HL-60/S4 treated with retinoic acid at 250 ng/mL for 4 days and 3 days (cell line): ENCODE measurements at regions not wholly inside any gene's neighbourhood (a gene's known extent, or its start where the extent isn't known, plus 50 kb on each side); places are given as distances from the start of the nearest gene placed in this dataset.

Experiments used
- in situ Hi-C: fragments of 300-500 bp; cut with MboI; formaldehyde crosslinking; loops from 2 replicates; pipeline ENCODE4 v1.7.0; 2022; ENCODE audit warnings: low sequenced_read_pairs

DNA sequence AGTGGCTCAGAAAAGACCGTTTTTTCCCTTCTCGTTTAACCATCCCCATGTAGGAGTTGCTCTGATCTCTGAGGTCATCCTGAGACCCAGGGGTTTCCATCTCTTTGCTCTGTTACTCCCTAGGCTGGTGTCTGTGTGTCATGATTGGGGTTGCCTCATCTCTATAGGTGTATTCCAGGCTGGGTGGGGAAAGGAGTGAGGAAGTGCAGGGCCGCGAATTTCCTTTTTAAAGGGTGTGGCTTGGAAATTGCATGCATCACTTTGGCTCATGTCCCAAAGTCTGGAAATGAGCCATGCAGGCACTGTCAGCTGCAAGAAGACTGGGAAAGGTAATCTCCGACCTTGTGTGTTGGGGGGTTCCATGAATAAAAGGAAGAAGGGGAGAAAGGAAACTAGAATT is 201.9 kb downstream of the AACS start:
- in situ Hi-C loops: no loop called here

DNA sequence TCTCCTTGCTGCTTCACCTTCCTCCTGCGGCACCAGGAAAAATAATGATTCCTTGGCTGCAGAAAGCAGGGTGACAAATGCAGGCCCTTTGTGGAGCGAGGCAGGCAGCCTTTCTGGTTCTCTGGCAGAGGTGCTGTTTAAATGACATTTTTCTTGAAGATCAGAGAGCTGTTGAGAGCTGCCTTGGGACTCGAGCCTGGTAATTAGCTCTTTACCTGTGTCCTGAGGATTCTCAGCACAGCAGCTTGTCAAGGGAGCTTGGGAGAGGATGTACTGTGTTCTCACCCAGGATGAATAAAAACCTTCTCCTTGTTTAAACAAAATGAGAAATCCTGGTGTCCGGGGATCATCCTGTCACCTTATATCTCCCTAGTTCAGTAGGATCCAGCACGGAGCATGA is 204.0 kb downstream of the AACS start:
- in situ Hi-C loops: no loop called here

DNA sequence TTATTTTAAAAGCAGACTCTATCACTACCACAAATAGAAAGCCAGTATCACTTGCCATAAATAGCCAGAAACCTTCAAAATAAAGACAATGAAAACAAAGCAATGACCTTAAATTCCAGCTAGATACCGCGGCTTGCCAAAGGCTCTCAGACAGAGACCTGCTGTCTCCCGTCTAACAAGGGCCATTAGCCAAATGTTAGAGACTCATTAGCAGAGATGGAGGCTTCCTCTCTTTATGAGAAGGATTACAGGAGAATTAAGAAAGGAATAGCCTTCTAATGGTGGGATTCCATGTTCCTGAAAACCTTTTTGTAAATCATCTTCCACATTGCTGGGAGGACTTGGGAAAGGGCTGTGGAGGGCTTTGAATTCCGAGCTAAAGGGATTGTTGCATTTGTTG is 206.7 kb downstream of the AACS start:
- in situ Hi-C loops: no loop called here

DNA sequence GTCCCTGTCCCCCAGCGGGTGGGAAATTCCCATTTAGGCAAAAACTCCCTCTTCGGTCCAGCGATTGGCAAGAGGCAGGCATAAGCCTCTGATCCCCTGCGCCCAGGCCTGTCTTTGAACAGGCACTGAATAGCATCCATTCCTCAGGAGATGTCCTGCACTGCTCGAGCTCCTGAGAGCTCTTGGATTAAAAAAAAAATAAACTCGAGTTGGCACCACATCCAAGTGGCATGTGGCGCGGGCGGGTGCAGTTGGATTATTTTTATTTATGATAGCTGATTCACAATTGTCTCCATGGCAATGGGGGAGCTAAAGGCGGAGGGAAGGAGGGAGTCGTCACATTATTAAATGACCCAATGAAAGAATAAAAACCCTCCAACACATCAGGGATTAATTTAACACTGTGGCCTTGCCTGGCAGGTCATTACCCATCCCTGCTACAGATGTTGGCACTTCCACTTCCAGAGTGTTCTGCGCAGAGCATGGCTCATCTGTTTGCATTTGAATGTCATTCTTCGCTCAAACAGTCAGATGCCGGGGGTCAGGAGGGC is 207.2 kb downstream of the AACS start:
- in situ Hi-C loops: no loop called here

DNA sequence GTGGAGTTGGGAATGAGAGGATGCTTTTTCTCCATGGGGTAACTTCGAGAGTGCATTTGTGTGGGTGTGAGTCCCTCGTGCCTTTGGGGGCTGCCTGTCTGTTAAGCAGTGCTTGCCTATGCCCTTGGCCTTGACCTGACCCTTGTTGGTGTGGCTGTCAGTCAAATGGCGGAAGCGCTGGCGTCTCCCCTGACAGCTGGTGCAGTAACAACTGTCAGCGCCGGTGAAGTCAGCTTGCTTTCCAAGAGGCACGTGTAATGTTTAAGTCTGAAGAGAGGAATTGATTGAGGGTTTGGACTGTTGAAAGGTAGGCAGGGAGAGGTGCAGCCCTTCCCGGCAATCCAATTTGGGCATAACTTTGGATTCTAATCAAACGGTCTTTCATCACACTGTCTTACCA is 211.3 kb downstream of the AACS start:
- in situ Hi-C loops: no loop called here

DNA sequence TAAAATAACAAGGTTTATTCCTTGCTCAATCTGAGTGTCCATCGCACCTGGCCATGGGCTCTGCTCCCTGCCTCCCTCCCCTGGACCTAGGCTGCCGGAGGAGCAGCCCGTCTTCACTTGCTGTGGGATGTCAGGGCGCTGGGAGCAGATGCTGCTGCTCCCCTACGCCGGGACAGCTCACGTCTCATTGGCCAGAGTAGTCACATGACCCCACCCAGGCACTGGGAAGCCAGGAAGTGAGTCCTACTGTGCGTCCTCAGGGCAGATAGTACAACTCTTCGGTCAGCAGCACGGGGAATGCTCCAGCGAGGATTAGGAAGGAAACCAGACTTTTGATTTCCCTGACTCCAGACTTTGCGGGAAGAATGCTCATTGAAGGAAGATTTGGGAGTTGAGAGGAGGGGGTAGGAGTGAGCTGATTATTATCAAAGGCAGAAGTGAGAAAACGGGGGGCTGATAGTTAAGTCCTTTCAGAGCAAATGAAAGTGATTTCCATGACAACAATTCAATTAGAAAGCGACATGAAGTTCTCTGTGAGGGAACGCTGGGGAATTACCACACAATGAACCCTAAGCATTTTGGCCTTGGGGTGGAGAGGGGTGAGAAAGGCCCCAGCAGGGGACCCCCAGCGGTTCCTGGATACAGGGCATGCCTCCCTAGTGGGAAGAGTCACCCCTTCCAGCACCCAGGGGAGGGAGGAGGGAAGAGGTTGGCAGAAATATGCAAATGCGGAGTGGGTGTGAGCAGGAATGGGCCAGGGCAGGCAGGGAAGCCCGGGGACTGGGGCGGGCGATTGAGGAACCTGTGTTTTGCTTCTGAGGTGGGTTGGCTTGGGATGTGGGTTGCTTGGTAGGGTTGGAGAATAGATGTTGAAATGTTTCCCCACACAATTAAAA is 215.5 kb downstream of the AACS start:
- in situ Hi-C loops: no loop called here

DNA sequence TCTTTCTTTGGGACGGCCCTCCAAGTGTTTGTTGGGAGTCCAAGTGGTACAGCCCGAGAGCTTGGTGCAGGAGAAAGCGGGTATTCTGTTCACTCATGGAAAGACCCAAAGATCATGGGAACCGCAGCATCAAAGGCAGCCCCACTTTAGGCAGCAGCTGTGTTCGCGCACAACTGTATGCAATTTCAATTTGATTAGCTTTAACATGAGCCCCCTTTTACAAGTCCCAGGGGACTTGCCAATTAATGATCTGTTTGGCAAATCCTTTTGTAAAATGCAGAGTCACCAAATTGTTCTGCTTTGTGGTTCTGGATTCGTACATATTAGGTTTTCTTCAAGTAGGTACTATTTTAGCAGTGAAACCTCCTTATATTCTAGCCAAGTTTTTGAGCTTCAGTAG is 217.7 kb downstream of the AACS start:
- in situ Hi-C loops: no loop called here

DNA sequence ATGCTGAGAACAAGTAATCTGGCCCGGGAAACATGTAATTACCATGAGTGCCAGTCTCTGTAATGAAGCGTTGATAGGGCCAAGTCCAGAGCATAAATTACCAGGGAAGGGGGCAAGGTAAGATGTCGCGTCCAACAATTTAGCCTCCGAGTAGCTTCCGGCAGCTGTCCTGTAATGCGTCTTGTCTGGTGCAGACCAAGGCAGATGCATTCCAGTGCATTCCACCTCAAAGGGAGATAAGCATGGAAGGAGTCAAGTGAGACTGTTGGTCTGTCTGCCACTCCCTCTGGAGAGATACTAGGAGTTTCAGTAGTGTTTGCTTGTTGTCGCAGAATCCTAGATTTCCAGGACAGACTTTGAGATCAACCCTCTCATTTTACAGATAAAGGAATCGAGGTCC is 218.3 kb downstream of the AACS start:
- in situ Hi-C loops: no loop called here

DNA sequence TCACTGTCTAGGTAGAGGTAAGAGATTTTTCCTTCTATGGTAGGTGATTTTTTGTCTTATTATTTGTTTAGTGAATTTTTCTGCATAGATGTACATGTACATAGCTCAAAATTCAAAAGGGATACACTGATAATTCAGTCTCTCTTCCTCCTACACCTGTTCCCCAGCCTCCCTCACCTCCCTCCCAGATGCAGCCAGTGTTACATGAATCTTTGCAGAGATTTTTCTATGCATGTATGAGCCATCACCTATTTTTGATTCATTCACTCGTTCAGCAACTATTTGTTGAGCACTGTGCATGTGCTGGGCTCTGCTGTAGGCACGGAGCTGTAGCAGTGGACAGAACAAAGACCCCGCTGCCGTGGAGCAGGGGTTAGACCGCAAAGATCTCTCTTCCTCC is 218.9 kb downstream of the AACS start:
- in situ Hi-C loops: no loop called here

DNA sequence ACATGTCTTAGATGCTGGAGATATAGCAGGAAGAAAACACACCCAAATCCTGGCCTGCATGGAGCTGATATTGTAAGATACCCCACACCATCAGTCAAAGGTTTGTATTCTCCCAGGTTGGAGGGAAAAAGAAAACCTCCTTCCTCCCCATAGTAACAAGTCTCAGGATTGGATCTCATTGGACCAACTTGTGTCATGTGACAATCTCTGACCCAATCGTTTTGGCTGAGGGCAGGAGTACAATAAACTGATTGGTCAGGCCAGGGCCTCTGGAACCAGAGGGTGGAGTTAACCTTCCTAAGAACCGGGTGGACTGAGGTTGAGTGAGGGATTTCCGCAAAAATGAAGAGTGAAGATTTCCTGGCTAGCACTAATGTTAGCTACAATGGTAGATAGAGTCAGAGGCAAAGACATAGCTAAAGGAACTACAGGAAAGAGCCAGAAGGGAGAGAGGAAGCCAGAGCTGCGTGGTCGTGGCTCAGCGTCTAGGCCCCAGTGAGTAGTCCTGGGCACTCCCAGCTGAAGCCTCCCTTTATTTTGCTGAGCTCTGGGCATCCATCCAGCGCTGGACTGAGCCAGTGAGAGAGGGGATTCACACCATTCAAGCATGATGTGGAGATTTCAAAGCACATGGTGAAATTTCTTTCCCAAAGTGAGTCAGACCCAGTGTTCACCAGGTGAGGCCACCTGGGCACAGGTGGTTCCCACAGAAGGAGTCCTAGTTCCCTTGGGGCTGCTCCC is 219.9 kb downstream of the AACS start:
- in situ Hi-C loops: no loop called here

DNA sequence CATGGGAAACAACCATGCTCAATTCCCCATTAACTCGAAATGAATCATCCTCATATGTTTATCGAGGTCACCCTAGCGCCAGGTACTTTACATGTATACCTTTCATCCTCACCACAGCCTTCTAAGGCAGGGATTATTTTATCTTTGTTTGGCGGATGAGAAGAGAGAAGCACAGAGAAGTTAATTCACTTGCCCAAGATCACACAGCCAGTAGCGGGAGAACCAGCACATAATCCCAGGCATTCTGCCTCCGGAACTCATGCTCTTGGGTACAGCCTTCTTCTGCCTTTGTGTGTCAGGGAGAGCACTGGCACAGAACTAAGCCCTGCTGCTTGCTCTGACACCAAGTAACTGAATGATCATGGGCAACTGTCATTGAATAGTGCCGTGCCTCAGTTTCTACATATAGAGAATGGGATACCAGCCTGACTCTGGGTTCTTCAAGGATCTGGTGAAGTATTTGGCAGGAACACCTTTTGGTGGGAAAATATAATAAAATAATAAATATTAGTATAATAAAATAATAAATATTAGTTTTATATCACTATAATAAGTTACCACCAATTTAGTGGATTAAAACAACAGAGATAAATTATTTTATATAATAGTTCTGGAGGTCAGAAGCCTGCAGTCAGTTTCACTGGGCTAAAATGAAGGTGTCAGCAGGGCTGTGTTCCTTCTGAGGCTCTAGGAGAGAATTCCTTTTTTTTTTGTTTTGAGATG is 220.9 kb downstream of the AACS start:
- in situ Hi-C loops: no loop called here

DNA sequence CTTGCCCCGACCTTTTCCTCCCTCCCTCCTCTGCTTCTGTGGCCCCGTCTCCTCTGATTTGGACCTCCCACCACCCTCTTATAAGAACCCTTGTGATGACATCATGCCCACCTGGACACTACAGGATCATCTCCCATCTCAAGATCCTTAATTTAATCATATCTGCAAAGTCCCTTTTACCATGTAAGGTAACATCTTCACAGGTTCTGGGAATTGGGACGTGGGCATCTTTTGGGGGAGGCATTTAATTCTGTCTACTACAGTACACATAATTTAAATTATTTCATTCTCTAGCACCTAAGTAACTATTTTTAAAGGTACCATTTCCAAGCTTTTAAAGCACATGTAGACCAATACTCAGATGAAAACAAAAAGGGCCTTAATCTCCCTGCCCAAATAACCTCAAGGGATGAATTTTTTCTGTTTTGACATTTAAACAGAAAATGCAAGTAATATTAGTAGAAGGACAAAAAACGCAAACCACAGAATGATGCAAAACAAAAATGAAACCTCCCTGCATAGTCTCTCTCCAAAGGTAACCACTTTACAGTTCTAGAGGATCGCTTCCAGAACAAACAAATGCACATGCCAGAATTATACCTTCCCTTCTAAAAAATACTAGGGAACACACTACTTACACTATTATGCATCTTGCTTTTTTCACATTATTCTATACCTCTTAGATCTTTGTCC is 222.1 kb downstream of the AACS start:
- in situ Hi-C loops: no loop called here

DNA sequence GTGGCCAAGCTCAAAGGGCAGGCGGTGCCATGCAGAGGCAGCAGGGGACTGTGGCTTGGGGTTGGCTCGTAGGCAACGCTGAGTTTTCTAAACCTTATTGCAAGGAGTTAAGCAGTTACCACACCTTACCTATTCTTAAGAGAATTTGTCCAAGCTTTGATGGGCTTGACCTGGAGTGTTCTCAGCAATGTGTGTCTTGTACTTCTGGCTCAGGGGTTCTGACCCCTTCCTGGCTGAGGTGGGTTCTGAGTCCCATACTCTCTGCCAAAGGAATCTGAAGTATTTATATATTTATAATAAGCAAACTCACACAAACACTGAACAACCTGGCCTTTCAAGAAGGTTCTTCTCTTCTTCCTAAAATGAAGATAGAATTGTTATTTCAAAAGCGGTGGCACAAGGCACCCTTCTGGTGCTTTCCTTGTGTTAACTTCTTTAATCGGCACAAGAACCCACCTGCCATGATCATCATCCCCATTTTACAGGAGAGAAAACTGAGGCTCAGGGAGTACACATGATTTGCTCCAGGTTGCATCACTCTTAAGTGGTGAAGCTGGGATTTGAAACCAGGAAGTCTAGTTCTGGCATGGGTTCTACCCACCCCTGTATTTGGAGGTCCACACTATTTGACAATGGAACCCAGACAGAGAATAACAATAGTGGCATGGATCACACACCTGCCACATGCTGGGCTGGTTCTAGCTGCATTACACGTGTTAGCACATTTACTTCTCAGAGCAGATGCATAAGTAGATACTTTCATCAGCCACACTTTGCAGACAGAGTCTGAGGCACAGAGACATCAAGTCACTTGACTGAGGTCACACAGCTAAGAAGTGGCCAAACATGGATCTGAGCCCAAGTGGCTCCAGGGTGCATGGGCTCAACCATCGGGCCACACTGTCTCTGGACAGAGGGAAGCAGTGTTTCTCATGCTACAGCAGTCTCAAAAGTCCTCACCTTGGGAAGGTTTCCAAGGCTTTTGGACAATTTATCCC is 224.0 kb downstream of the AACS start:
- in situ Hi-C loops: no loop called here

DNA sequence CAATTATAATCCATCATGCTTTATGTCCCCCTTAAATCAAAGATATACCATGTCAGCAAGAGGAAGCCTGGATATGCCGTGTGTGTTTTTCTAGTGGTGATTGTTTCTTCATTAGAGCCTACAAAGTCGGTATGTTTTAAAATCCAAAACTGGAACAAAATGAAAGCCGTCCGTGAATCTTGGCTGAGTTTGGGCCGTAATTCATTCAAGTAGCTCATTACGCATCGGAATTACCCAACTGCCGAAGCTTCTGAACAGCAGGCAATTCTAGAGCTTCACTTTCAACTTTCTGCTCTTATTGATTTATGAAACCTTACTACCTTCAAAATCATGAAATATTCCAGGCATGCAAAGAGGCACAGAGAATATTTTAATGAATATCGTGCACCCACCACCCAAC is 224.7 kb downstream of the AACS start:
- in situ Hi-C loops: no loop called here

DNA sequence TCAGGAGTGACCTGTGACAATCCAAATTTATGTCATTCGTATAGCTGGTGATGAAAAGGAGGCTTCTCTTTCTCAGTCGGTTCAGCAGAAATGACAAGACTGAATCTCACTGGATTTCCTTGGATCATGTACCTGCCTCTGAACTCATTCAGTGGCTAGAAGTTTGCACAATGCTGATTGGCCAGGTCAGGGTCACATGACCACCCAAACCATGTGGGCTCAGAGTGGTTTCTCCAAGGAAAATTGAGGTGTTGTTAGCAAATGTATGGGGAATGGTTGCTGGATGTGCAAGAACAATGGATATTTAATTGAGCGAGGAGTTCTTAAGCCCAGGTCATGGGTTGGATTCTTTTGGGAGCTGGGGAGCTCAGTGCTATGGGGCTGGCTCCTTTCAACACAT is 227.5 kb downstream of the AACS start:
- in situ Hi-C loops: no loop called here

DNA sequence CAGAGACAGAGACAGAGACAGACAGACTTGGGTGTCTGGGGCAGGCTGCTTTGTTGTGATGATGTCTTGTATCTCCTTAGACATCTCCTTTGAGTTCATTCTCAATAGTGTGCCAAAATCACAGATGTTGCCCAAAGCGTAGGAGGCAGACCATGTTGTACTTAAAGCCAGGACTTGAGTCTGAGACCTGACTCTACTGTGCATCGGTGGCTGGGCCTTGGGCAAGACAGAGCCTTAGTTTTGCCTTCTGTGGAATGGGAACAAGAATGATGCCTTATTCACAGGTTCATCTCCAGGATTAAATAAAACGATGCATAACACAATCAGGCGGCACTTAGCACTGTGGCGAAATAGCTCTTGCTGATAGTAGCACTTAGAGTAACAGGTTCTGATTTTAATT is 230.3 kb downstream of the AACS start:
- in situ Hi-C loops: no loop called here

DNA sequence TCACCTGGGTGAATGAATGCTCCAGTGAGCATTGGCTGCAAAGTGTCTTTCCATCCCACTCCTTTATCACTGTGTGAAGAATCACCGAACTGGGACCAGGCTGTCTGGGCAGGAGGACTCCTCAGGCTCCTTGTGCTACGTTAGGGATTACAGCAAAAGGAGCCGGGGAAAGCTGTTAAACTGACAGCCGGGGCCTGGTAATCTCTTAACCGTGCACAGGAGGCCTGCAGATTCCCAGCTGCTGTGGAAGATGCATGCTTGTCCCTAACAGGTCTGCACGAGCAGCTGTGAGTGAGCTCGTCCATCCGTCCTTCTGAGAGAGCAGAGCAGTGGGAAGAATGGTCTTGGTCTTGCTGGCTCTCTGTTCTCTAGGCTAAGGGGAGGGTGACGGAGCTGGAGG is 231.5 kb downstream of the AACS start:
- in situ Hi-C loops: no loop called here

DNA sequence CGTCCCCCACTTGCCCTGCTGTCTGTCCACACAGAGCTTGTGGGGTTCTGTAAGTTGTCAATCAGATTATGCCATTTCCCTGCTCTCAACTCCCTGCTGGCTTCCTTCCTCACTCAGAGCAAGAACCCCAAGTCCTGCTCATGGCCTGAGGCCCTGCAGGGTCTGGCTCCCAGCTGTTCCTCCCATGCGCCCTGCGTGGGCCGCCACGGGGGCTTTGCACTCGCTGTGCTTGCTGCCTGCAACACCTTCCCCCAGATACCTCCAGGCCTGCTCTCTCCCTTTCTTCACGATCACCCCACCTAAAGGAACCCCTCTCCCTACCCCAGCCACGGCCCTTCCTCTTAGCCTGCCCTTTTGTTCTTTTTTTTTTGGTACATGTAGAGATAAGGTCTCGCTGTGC is 234.6 kb downstream of the AACS start:
- in situ Hi-C loops: no loop called here

DNA sequence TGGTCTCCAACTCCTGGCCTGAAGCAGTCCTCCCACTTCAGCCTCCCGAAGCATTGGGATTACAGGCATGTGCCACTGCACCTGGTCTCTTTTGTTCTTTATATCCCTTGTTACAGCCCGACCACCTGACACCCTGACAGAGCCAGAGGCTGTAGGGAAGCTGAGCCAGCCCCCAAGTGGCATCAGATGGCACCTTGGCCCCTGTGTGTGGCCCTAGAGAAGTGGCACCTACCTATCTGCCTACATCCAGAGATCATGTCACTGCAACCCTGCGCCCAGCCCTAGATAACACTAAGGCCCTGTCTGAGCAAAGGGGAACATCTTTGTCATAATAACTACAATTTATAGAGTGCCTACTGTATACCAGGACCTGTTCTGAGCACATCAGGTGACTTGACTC is 235.0 kb downstream of the AACS start:
- in situ Hi-C loops: no loop called here

DNA sequence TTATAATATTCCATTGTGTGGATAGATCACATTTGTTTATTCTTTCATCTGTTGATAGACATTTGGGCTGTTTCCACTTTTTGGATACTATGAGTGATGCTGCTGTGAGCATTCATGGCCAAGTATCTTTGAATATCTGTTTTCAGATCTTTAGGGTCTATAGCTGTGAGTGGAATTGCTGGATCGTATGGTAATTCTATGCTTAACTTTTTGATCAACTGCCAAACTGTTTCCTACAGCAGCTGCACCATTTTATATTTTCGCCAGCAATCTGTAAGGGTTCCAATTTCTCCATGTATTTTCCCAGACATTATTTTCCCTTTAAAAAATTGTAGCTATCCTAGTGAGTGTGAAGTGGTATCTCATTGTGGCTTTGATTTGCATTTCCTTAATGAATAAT is 238.1 kb downstream of the AACS start:
- in situ Hi-C loops: no loop called here
